Activated CD4-positive, CD25-positive, alpha-beta regulatory T cell (primary cell): ENCODE measurements at regions not wholly inside any gene's neighbourhood (a gene's known extent, or its start where the extent isn't known, plus 50 kb on each side); places are given as distances from the start of the nearest gene placed in this dataset.

Experiments used
- DNase-seq, 4 experiments: peaks; one replicate each; lab custom pipeline; 2025; lab: John Stamatoyannopoulos, UW

DNA sequence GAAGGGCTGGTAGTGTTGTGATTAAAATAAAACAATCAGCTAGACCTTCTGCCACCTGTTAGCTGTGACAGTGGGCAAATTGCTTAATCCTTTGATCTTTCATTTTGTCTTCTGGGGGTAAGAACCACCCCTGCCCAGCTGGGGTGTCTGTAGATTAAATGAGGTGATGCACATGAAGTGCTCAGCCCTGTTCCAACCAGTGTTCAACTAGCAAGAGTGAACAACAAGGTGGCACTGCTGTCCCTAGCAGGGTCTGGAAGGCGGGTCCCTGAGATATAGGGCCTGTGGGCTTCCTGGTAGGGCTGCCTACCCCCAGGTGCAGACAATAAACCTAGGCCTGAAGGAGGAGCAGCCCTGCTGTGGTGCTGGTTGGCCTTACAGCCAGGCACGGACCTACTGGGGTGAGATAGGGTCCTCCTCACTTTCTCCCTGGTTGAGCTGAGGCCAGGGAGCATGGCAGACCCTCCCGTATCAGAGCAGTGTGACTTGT, 60.6 kb downstream of the ARL6IP4 start:
- DNase-seq, result no peak

DNA sequence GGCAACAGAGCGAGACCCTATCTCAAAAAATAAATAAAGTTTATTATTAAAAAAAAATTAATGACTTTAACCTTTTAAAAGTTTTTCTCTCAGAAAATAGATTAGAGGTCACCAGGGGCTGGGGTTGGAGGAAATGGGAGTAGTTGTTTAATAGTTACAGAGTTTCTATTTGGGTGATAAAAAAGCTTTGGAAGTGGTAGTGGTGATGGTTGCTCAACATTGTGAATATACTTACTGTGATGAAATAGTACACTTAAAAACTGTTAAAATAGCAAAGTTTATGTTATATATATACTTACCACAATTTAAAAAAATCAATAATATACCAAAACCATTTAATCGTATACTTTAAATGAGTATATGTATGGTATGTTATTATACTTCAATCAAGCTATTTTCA, 59.6 kb downstream of the ARL6IP4 start:
- no peak for DNase-seq

DNA sequence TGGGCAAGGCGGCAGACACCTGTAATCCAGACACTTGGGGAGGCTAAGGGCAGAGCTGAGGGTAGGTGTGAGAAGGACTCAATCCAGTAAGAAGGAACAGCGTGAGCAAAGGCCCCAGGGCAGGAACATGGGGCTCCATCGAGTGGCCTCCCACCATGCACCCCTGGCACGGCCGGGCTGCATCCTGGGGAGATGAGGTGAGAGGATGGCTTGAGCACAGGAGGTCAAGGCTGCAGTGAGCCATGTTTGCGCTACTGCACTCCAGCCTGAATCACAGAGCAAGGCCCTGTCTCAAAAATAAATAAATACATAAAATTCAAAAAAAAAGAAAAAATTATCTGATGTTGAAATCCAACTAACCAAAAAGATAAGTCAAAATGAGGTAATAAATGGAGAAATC, 58.5 kb downstream of the ARL6IP4 start:
- DNase-seq, result no peak

DNA sequence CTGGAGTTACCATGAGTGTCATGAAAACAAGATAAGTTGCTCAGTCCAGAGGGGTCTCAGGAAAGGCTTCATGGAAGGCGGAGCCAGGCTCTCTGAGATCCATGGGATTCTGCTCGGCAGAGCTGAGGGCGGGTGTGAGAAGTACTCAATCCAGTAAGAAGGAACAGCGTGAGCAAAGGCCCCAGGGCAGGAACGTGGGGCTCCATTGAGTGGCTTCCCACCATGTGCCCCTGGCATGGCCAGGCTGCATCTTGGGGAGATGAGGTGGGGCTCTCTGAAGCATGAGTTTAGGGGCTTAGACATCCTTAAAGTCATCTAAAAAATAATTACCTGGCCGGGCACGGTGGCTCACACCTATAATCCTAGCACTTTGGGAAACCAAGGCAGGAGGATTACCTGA, 58.0 kb downstream of the ARL6IP4 start:
- DNase-seq, result no peak

DNA sequence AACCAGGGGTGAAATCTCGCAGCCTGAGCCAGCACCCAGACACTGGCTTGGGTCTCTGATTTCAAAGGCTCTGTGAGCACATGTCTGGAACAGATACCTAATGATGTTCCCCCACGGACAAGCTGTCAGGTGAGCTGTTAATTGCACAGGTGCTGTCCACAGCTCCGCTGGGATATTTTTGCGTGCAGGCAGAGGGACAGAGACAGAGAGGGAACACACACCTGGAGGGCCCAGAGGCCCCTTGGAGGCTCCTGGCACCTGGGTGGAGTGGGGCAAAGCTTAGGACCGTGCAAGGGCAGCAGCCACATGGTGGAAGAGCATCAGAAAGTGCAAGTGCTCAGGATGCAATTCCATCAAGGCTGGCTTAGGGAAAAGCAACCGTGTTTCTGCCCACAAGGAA, 57.3 kb downstream of the ARL6IP4 start:
- no peak for DNase-seq

DNA sequence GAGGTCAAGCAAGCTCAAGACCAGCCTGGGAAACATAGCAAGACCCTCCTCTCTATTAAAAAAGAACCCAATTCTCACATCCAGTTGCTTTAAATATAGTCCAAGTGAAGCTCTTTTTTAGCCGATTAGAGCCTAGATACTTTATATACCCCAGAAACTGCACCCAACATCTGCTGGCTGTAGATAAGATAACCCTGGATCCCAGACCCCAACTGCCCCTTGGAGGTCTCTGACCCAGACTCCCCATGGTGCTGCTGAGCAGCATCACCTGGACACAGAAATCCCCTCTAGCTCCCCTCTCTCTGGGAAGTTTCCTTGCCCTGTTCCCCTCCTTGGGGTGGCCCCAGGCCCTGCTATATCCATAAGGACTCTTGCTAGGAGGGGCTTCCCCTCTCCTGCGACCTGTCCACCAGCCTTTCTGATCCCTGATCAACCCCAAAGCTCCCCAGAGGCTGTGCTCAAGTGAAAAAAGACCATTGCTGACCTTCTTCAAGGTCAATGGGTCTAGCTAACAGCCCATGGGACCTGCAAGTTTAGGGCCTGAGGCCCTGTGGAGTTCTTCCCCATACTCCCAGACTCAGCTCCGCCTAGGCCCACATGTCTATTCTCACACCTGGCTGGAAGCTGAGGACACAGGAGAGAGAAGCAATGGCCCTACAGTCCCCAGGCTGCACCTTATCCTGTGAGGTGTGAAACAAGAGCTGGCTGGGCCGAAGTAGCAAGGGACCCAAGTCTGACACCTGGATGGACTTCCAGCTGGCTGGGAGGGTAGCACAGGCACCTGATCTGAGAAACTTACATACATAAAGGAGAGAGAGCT, 56.2 kb downstream of the ARL6IP4 start:
- no peak for DNase-seq

DNA sequence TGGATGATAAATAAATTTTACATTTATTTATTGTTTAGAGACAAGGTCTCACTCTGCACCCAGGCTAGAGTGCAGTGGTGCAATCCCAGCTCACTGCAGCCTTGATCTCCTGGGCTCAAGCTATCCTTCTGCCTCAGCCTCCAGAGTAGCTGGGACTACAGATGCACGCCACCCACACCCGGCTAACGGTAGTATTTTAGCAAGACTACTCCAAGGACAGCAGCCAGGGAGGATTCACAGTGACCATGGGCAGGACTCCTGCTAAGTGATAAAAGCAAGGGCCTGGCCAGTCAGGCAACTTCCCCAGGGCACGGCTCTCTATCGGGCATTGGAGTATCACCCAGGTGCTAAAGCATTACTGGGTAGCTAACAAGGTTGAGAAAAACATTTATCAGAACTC, 55.4 kb downstream of the ARL6IP4 start:
- no peak for DNase-seq

DNA sequence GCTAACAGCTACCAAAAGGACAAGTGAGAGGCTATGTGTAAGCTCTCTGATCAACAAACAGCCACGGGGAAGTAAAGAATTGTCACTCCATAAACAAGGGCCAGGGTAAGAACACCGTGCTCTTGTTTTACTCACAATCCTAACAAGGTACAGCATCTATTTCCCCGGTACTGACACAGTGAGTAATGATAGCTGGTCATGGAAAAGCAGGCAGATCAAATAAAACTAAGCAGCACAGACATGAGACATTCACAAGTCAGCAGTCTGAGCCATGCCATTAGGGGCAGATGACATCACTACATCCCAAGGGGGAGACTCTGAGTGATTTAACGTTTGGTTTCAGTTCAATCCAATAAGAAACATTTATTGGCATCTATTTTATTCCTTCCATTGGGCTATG, 54.4 kb downstream of the ARL6IP4 start:
- DNase-seq, result no peak

DNA sequence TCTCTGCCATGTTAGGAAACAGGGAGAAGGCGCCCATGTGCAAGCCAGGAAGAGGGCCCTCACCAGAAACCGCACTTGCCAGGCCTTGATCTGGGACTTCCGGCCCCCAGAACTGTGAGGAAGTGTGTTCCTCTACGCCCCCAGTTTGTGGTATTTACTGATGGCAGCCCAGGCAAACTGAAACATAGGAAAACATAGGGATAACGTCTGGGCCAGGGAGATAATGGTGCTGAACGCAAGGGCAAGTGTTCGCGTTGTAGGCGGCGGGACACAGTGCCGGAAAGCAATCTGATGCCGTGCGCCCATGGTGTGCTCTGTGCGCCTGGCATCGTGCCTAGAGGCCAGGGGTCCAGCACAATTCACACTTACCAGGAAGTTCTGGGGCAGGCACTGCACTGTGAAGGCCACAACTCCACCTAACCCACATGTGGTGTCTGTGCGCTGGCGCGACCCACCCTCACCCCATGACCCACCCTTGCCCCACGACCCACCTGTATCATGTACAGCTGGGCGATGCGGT, 53.6 kb downstream of the ARL6IP4 start:
- no peak for DNase-seq

DNA sequence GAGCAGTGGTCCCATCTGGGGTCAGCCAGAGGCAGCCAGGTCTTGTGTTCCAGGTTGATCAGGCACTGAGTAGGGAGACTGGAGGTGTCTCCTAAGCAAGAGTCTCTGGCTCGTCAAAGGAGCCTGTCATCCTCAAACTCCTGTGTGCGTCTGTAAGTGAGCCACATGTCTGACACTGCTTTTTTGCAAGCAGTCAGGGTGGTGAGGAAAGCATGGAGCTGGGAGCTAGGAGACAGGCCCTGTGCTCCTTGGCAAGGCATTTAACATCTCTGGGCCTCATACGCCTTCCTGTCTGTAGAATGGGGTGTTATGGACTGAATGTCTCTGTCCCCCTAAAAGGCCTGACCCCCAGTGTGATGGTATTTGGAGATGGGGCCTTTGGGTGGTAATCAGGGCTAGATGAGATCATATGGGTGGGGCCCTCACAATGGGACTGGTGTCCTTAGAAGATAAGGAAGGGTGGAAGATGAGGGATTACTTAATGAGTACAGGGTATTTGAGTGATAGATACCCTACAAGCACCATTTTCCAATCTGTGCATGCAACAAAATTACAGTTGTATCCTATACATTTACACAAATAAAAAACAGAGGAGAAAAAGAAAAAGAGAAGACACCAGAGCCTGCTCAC, 53.0 kb downstream of the ARL6IP4 start:
- DNase-seq, result no peak

DNA sequence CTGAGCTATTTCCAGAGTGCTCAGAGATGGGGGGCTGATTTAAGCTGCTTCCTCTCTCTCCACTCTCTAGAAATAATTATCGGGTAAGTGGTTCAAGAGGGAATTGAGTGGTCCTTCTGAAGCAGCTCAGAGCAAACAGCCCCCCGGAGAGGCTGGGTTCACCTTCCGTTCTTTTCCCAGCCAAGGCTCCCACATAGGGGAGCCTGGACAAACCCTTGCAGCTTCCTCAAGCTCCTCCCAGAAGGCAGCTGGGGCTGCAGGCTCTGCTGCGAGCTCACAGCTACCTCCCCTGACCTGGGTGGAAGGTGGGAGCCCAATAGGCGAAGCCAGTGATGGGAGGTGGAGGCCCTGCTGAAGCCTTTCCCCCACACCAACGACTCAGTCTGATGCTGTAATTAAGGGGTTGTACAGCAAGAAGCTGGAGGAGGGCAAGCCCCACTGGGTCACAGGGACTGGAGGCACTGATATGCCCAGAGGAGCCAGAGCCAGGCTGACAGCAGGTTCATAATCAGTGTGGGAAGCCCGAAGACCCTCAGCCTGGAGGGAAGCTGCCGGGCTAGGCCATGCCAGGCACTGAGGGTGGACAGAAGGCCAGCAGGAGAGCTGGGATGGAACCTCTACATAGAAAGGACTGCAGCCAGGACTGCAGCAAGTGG, 52.4 kb downstream of the ARL6IP4 start:
- no peak for DNase-seq
